GM12878 (cell line): ENCODE measurements at regions not wholly inside any gene's neighbourhood (a gene's known extent, or its start where the extent isn't known, plus 50 kb on each side); places are given as distances from the start of the nearest gene placed in this dataset.

ENCODE experiments used
- ATF2 ChIP-seq: IDR thresholded peaks from 2 replicates; pipeline ENCODE4 v1.6.1; 2012; ENCODE audit warnings: low read length, inconsistent platforms
- CHD2 ChIP-seq: IDR thresholded peaks from 2 replicates; pipeline ENCODE4 v1.6.1; 2011; ENCODE audit warnings: low read depth, low read length, improper control_type of control experiment, borderline replicate concordance
- CTCF ChIP-seq, 3 experiments: IDR thresholded peaks in 2 of 3; conservative IDR thresholded peaks in 1 of 3; 2 replicates each; pipeline ENCODE4 v1.5.1; 2011; ENCODE audit warnings: low read depth in 3 of 3, low read length in 3 of 3, mild to moderate bottlenecking in 3 of 3, control low read depth in 2 of 3, moderate library complexity in 2 of 3, inconsistent platforms in 1 of 3, mixed read lengths in 1 of 3; ENCODE audit not compliant: control insufficient read depth in 2 of 3, insufficient read depth in 1 of 3; ENCODE audit errors: extremely low read depth in 1 of 3
- EGR1 ChIP-seq, 2 experiments: IDR thresholded peaks; 1 replicate in 1 of 2; 2 replicates in 1 of 2; pipeline ENCODE4 v1.6.1; 2011 to 2012; ENCODE audit warnings: low read depth in 2 of 2, low read length in 2 of 2, borderline replicate concordance in 1 of 2, mild to moderate bottlenecking in 1 of 2, moderate library complexity in 1 of 2
- NR2F1 ChIP-seq: fragments of 450-650 bp; conservative IDR thresholded peaks from 2 replicates; pipeline ENCODE4 v1.6.1; 2017; ENCODE audit warnings: mild to moderate bottlenecking
- POLR2A ChIP-seq: IDR thresholded peaks from 2 replicates; pipeline ENCODE4 v1.6.1; 2011; ENCODE audit warnings: low read depth, mild to moderate bottlenecking, low read length
- RAD51 ChIP-seq: fragments of 450-650 bp; IDR thresholded peaks from 2 replicates; pipeline ENCODE4 v1.6.1; 2016; ENCODE audit warnings: moderate library complexity, mild to moderate bottlenecking, inconsistent platforms
- SP1 ChIP-seq: IDR thresholded peaks from one replicate; pipeline ENCODE4 v1.6.1; 2011; ENCODE audit warnings: low read depth, low read length
- TCF12 ChIP-seq: IDR thresholded peaks from 2 replicates; pipeline ENCODE4 v1.6.1; 2011; ENCODE audit warnings: low read depth, mild to moderate bottlenecking, low read length

GRCh38 chr9:87285183-87285850, 212.3 kb upstream of the DAPK1 start:
- TF ChIP-seq CHD2 (no peak), SP1 (no peak), TCF12 (no peak), POLR2A (no peak), CTCF (IDR thresholded peaks at IDR 0.05 in 2 of 3, conservative IDR thresholded peaks at IDR 0.05 in 1 of 3; ENCODE audit: control insufficient read depth in 2 of 3, extremely low read depth in 1 of 3, insufficient read depth in 1 of 3, low read depth in 3 of 3, low read length in 3 of 3) (no peak), EGR1 (IDR thresholded peaks at IDR 0.05; ENCODE audit: borderline replicate concordance in 1 of 2, low read depth in 2 of 2, low read length in 2 of 2) (no peak), NR2F1 (no peak), RAD51 (no peak), ATF2 (no peak)
